GM12878 (cell line): ENCODE measurements at regions not wholly inside any gene's neighbourhood (a gene's known extent, or its start where the extent isn't known, plus 50 kb on each side); places are given as distances from the start of the nearest gene placed in this dataset.

ENCODE experiments used
- ATF7 ChIP-seq: fragments of 450-650 bp; IDR thresholded peaks from 2 replicates; pipeline ENCODE4 v1.6.1; 2016; ENCODE audit warnings: low read depth, mild to moderate bottlenecking
- BMI1 ChIP-seq: fragments of 450-650 bp; IDR thresholded peaks from 2 replicates; pipeline ENCODE4 v1.6.1; 2016; ENCODE audit warnings: mild to moderate bottlenecking, moderate library complexity, borderline replicate concordance
- EP300 ChIP-seq, 2 experiments: fragments of 150-350 bp in 1 of 2; IDR thresholded peaks; 2 replicates each; pipeline ENCODE4 v1.6.1; 2011 to 2012; ENCODE audit warnings: low read depth in 2 of 2, low read length in 2 of 2, borderline replicate concordance in 1 of 2, improper control_type of control experiment in 1 of 2, inconsistent platforms in 1 of 2; ENCODE audit not compliant: control insufficient read depth in 1 of 2
- ESRRA ChIP-seq: IDR thresholded peaks from 2 replicates; pipeline ENCODE4 v1.6.1; 2012; ENCODE audit warnings: mild to moderate bottlenecking, low read length, improper control_type of control experiment
- FOXM1 ChIP-seq: IDR thresholded peaks from 2 replicates; pipeline ENCODE4 v1.6.1; 2012; ENCODE audit warnings: low read depth, mild to moderate bottlenecking, inconsistent platforms, low read length, moderate library complexity
- NFYB ChIP-seq: IDR thresholded peaks from 2 replicates; pipeline ENCODE4 v1.6.1; 2011; ENCODE audit warnings: low read depth, mild to moderate bottlenecking, low read length, improper control_type of control experiment, moderate library complexity; ENCODE audit not compliant: insufficient read depth
- POLR2A ChIP-seq: IDR thresholded peaks from 2 replicates; pipeline ENCODE4 v1.6.1; 2011; ENCODE audit warnings: low read depth, mild to moderate bottlenecking, low read length
- SMC3 ChIP-seq: IDR thresholded peaks from 2 replicates; pipeline ENCODE4 v1.6.1; 2011; ENCODE audit warnings: low read length, improper control_type of control experiment, borderline replicate concordance
- SUZ12 ChIP-seq: fragments of 200-600 bp; sonication (generic); IDR thresholded peaks from one replicate; pipeline ENCODE4 v1.6.1; 2018; ENCODE audit warnings: antibody characterized with exemption, mild to moderate bottlenecking; ENCODE audit not compliant: unreplicated experiment
- YY1 ChIP-seq: IDR thresholded peaks from 2 replicates; pipeline ENCODE4 v1.6.1; 2011; ENCODE audit warnings: low read depth, mild to moderate bottlenecking, low read length
- TF ChIP-seq, protein P1 (sequence below): fragments of 450-650 bp; IDR thresholded peaks from 2 replicates; pipeline ENCODE4 v1.6.1; 2016; ENCODE audit warnings: mild to moderate bottlenecking, moderate library complexity, borderline replicate concordance
- TF ChIP-seq, protein P2 (sequence below), 3 experiments: IDR thresholded peaks in 2 of 3; conservative IDR thresholded peaks in 1 of 3; 2 replicates each; pipeline ENCODE4 v1.5.1; 2011; ENCODE audit warnings: low read depth in 3 of 3, low read length in 3 of 3, mild to moderate bottlenecking in 3 of 3, control low read depth in 2 of 3, moderate library complexity in 2 of 3, inconsistent platforms in 1 of 3, mixed read lengths in 1 of 3; ENCODE audit not compliant: control insufficient read depth in 2 of 3, insufficient read depth in 1 of 3; ENCODE audit errors: extremely low read depth in 1 of 3
- TF ChIP-seq, protein P3 (sequence below): IDR thresholded peaks from 2 replicates; pipeline ENCODE4 v1.6.1; 2012; ENCODE audit warnings: low read depth, low read length, improper control_type of control experiment

DNA sequence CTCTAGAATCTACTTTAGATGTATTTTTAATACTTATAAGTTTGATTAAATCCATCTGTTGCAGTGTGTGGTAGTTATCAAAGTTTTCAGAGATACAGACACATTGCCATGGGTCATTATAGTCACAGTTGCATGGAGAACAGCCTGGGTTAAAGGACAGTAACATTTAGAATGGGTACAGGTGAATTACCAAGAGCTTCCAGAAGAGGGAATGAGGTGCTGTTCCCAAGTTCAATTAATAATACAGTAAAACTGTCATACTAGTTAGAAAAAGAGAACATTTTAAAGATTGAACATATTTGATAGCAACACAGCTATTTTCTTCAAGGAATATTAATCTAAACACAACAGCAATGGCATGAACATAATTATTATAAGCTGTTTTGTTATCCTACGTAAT, 322.6 kb upstream of the SLC10A2 start:
- TF ChIP-seq POLR2A = no peak
- TF ChIP-seq, protein P1, sequence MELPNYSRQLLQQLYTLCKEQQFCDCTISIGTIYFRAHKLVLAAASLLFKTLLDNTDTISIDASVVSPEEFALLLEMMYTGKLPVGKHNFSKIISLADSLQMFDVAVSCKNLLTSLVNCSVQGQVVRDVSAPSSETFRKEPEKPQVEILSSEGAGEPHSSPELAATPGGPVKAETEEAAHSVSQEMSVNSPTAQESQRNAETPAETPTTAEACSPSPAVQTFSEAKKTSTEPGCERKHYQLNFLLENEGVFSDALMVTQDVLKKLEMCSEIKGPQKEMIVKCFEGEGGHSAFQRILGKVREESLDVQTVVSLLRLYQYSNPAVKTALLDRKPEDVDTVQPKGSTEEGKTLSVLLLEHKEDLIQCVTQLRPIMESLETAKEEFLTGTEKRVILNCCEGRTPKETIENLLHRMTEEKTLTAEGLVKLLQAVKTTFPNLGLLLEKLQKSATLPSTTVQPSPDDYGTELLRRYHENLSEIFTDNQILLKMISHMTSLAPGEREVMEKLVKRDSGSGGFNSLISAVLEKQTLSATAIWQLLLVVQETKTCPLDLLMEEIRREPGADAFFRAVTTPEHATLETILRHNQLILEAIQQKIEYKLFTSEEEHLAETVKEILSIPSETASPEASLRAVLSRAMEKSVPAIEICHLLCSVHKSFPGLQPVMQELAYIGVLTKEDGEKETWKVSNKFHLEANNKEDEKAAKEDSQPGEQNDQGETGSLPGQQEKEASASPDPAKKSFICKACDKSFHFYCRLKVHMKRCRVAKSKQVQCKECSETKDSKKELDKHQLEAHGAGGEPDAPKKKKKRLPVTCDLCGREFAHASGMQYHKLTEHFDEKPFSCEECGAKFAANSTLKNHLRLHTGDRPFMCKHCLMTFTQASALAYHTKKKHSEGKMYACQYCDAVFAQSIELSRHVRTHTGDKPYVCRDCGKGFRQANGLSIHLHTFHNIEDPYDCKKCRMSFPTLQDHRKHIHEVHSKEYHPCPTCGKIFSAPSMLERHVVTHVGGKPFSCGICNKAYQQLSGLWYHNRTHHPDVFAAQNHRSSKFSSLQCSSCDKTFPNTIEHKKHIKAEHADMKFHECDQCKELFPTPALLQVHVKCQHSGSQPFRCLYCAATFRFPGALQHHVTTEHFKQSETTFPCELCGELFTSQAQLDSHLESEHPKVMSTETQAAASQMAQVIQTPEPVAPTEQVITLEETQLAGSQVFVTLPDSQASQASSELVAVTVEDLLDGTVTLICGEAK = no peak
- no peak for TF ChIP-seq YY1
- no peak for TF ChIP-seq FOXM1
- TF ChIP-seq EP300 (IDR thresholded peaks at IDR 0.05; ENCODE audit: borderline replicate concordance in 1 of 2, control insufficient read depth in 1 of 2, low read depth in 2 of 2, low read length in 2 of 2) = no peak
- TF ChIP-seq ATF7 = no peak
- TF ChIP-seq, protein P2, sequence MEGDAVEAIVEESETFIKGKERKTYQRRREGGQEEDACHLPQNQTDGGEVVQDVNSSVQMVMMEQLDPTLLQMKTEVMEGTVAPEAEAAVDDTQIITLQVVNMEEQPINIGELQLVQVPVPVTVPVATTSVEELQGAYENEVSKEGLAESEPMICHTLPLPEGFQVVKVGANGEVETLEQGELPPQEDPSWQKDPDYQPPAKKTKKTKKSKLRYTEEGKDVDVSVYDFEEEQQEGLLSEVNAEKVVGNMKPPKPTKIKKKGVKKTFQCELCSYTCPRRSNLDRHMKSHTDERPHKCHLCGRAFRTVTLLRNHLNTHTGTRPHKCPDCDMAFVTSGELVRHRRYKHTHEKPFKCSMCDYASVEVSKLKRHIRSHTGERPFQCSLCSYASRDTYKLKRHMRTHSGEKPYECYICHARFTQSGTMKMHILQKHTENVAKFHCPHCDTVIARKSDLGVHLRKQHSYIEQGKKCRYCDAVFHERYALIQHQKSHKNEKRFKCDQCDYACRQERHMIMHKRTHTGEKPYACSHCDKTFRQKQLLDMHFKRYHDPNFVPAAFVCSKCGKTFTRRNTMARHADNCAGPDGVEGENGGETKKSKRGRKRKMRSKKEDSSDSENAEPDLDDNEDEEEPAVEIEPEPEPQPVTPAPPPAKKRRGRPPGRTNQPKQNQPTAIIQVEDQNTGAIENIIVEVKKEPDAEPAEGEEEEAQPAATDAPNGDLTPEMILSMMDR (IDR thresholded peaks at IDR 0.05 in 2 of 3, conservative IDR thresholded peaks at IDR 0.05 in 1 of 3; ENCODE audit: control insufficient read depth in 2 of 3, extremely low read depth in 1 of 3, insufficient read depth in 1 of 3, low read depth in 3 of 3, low read length in 3 of 3) = no peak
- no peak for TF ChIP-seq BMI1
- TF ChIP-seq, protein P3, sequence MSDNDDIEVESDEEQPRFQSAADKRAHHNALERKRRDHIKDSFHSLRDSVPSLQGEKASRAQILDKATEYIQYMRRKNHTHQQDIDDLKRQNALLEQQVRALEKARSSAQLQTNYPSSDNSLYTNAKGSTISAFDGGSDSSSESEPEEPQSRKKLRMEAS = no peak
- no peak for TF ChIP-seq SUZ12
- no peak for TF ChIP-seq NFYB
- no peak for TF ChIP-seq SMC3
- TF ChIP-seq ESRRA = no peak
